Spleen (tissue), 11 donors: ENCODE measurements at regions not wholly inside any gene's neighbourhood (a gene's known extent, or its start where the extent isn't known, plus 50 kb on each side); places are given as distances from the start of the nearest gene placed in this dataset.

Experiments used
- DNase-seq: peaks from one replicate; pipeline ENCODE4 v3.0.0-alpha.2; 2020
- H3K27ac ChIP-seq, 8 donors: fragments of 200-600 bp; sonication (generic) in 7 of 8; 1 replicate in 4 of 8; 2 replicates in 4 of 8; pipeline versions ENCODE4 v1.5.0 to v1.8.0; 2016 to 2021; ENCODE audit warnings: inconsistent platforms in 4 of 8, mild to moderate bottlenecking in 4 of 8, moderate library complexity in 1 of 8
- H3K27me3 ChIP-seq, 7 donors: fragments of 200-600 bp; sonication (generic) in 6 of 7; replicated peaks in 1 of 7; 1 replicate in 4 of 7; 2 replicates in 3 of 7; pipeline versions ENCODE4 v1.5.0 to v1.8.0; 2016 to 2021; ENCODE audit warnings: inconsistent platforms in 3 of 7, mild to moderate bottlenecking in 1 of 7
- H3K36me3 ChIP-seq, 6 donors: fragments of 200-600 bp; sonication (generic) in 5 of 6; 1 replicate in 4 of 6; 2 replicates in 2 of 6; pipeline versions ENCODE4 v1.5.0 to v1.8.0; 2016 to 2021; ENCODE audit warnings: inconsistent platforms in 2 of 6
- H3K4me1 ChIP-seq, 6 donors: fragments of 200-600 bp; sonication (generic) in 5 of 6; 1 replicate in 3 of 6; 2 replicates in 3 of 6; pipeline versions ENCODE4 v1.5.0 to v1.8.0; 2016 to 2021; ENCODE audit warnings: inconsistent platforms in 3 of 6
- H3K4me3 ChIP-seq, 8 donors: fragments of 200-600 bp; sonication (generic) in 7 of 8; 1 replicate in 4 of 8; 2 replicates in 4 of 8; pipeline versions ENCODE4 v1.5.0 to v1.8.0; 2016 to 2021; ENCODE audit warnings: inconsistent platforms in 4 of 8, mild to moderate bottlenecking in 4 of 8, moderate library complexity in 2 of 8
- H3K9me3 ChIP-seq, 8 donors: fragments of 200-600 bp; sonication (generic) in 7 of 8; 1 replicate in 4 of 8; 2 replicates in 4 of 8; pipeline versions ENCODE4 v1.5.0 to v1.8.0; 2016 to 2021; ENCODE audit warnings: inconsistent platforms in 4 of 8
- CTCF ChIP-seq, 11 experiments: fragments of 200-600 bp in 7 of 11; fragments of 450-650 bp in 4 of 11; sonication (generic) in 4 of 11; IDR thresholded peaks in 8 of 11; conservative IDR thresholded peaks in 3 of 11; 1 replicate in 7 of 11; 2 replicates in 4 of 11; pipeline versions ENCODE4 v1.4.0 to v1.8.0; 2016 to 2021; ENCODE audit warnings: antibody characterized with exemption in 11 of 11, inconsistent platforms in 4 of 11, mild to moderate bottlenecking in 1 of 11
- POLR2A ChIP-seq, 3 donors: fragments of 450-650 bp; IDR thresholded peaks; one replicate each; pipeline ENCODE4 v1.5.1; 2017; ENCODE audit warnings: antibody characterized with exemption in 3 of 3, mild to moderate bottlenecking in 1 of 3
- POLR2AphosphoS5 ChIP-seq, 3 donors: sonication (generic); formaldehyde crosslinking; IDR thresholded peaks; one replicate each; pipeline ENCODE4 v1.5.1; 2017; ENCODE audit warnings: antibody characterized with exemption in 3 of 3
- WGBS, 5 donors: extraction: QIAGEN DNeasy Blood & Tissue Kit in 3 of 5; methylation state at CpG; one replicate each; pipeline versions ENCODE4 v1.1.5 to v1.1.7; 2013 to 2018; 5-methylcytosine and 5-hydroxymethylcytosine counted together
- intact Hi-C: fragments of 100-400 bp; cut with DNase I; formaldehyde crosslinking; loops from one replicate; pipeline ENCODE4 v1.15.0; 2023; ENCODE audit warnings: low total_unique reads
- donor health status: healthy with polysubstance abuse.
- donor health status: DM: no; HTN: no; CAD: no; lungs with moderate emphysema.
- donor health status: DM: no; HTN: no; CAD: no.
- donor health status: Bipolar disorder and iron deficiency.
- donor health status: healthy.
- donor health status: DM: no; HTN: no; CAD: no.
- donor health status: DM: yes; HTN: yes; CAD: no.

DNA sequence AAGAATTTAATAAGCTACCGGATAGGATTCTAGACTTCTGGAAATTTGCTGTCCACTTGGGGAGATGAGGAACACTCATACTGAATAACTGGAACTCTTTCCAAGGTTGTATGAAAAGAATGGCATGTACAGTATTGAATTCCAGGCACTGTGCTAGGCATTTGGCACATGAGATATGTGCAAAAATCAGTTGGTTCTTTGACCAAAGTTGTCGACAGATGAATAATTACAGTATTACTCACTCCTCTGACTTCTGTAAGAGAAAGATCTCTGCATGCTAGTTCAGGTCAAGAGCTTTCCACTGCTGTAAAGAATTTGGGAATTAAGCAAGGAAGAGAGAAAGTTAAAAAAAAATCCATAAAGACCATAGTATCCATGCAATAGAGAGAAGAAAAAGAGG lies 764.7 kb downstream of the BCL11B start:
- WGBS, 5 donors = 43 to 94% (median 60%) methylated on average over 2 of the region's 2 CpGs
- no peaks in the 10 kb centered on the region for H3K4me1 ChIP-seq
- H3K27ac ChIP-seq = no peak overlapping the region
- peaks cover 0 to 22% (median 15%) of the 10 kb centered on the region in 8 donors for H3K9me3 ChIP-seq
- H3K27me3 ChIP-seq = no peaks in the 10 kb centered on the region
- no peak for DNase-seq
- TF ChIP-seq POLR2A (IDR thresholded peaks at IDR 0.05) = no peak
- TF ChIP-seq CTCF (IDR thresholded peaks at IDR 0.05 in 8 of 11, conservative IDR thresholded peaks at IDR 0.05 in 3 of 11) = no peak
- TF ChIP-seq POLR2AphosphoS5 (IDR thresholded peaks at IDR 0.05) = no peak
- intact Hi-C loops = no loop called here
- no peak overlapping the region for H3K4me3 ChIP-seq
- H3K36me3 ChIP-seq = no peaks in the 10 kb centered on the region

DNA sequence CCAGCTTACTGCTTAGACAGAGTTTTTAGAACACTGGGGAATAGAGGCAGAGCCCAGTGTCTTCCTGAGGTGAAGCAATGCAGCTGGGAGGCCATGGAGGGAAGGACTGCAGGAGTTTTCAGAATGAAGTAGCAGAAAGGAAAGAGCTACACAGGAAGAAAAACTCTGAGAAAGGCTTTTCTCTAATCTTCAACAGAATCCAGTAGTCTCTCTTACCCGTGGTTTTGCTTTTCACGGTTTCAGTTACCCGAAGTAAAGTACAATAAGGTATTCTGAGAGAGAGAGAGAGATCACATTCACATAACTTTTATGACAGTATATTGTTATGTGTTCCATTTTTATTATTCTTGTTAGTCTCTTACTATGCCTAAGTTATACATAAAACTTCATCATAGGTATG lies 761.6 kb downstream of the BCL11B start:
- Histone ChIP-seq H3K27me3 (no peaks in the 10 kb centered on the region), H3K9me3 (peaks cover 0 to 27% (median 15%) of the 10 kb centered on the region in 8 donors), H3K27ac (no peak overlapping the region), H3K36me3 (no peaks in the 10 kb centered on the region), H3K4me1 (no peaks in the 10 kb centered on the region), H3K4me3 (no peak overlapping the region)
- intact Hi-C loops = no loop called here
- 65 to 85% (median 74%) methylated on average over 3 of the region's 3 CpGs for WGBS, 5 donors
- TF ChIP-seq CTCF (IDR thresholded peaks at IDR 0.05 in 8 of 11, conservative IDR thresholded peaks at IDR 0.05 in 3 of 11) (no peak), POLR2AphosphoS5 (IDR thresholded peaks at IDR 0.05) (no peak), POLR2A (IDR thresholded peaks at IDR 0.05) (no peak)
- DNase-seq = no peak

GRCh38 chr14:98512501-98513251 lies 759.3 kb downstream of the BCL11B start:
- H3K4me1 ChIP-seq = no peaks in the 10 kb centered on the region
- no peak overlapping the region for H3K4me3 ChIP-seq
- H3K36me3 ChIP-seq = no peaks in the 10 kb centered on the region
- H3K27ac ChIP-seq = no peak overlapping the region
- no peak for DNase-seq
- no peaks in the 10 kb centered on the region for H3K27me3 ChIP-seq
- no peak for TF ChIP-seq POLR2AphosphoS5 (IDR thresholded peaks at IDR 0.05)
- TF ChIP-seq POLR2A (IDR thresholded peaks at IDR 0.05) = no peak
- TF ChIP-seq CTCF (IDR thresholded peaks at IDR 0.05 in 8 of 11, conservative IDR thresholded peaks at IDR 0.05 in 3 of 11) = no peak
- intact Hi-C loops = no loop called here
- peaks cover 0 to 27% (median 15%) of the 10 kb centered on the region in 8 donors for H3K9me3 ChIP-seq
- WGBS, 5 donors = 43 to 61% (median 54%) methylated on average over 10 of the region's 10 CpGs

DNA sequence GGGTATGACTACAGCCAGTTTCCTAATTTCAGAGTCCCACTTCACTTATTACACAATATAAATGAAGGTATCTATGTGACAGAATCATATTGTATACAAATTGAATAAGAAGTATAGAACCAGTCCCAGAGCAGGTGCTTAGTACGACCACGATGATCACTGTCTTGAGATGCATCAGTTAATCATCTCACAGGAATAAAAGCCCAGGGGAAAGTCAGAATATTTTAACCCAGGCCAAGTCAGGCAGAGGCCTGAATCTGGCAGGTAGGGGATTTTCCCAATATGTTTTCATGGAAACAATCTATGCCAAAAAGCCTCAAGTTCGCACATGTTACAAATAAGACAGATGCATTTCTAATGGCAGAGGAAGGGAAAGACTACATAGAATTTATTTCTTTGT lies 758.4 kb downstream of the BCL11B start:
- Histone ChIP-seq H3K9me3 (peaks cover 0 to 27% (median 15%) of the 10 kb centered on the region in 8 donors), H3K36me3 (no peaks in the 10 kb centered on the region), H3K4me1 (no peaks in the 10 kb centered on the region), H3K27me3 (no peaks in the 10 kb centered on the region), H3K4me3 (no peak overlapping the region), H3K27ac (no peak overlapping the region)
- TF ChIP-seq CTCF (IDR thresholded peaks at IDR 0.05 in 8 of 11, conservative IDR thresholded peaks at IDR 0.05 in 3 of 11) (no peak), POLR2AphosphoS5 (IDR thresholded peaks at IDR 0.05) (no peak), POLR2A (IDR thresholded peaks at IDR 0.05) (no peak)
- no peak for DNase-seq
- 84 to 91% (median 86%) methylated on average over 3 of the region's 3 CpGs for WGBS, 5 donors
- intact Hi-C loops = no loop called here
